GM12878 (cell line): ENCODE measurements at regions not wholly inside any gene's neighbourhood (a gene's known extent, or its start where the extent isn't known, plus 50 kb on each side); places are given as distances from the start of the nearest gene placed in this dataset.

Experiments
- ATAC-seq: fragments of 200-7000 bp; cut with Tn5 transposase; 3 replicates; pipeline ENCODE4 v1.9.1; 2020; ENCODE audit warnings: mild to moderate bottlenecking, moderate library complexity
- BruUV-seq: library from RNA; stranded (reverse); fragments of 400-500 nt; replicated peaks from 2 replicates; lab custom pipeline; 2021; lab: Mats Ljungman, UMichigan
- CTCF ChIA-PET: fragments of 300-600 bp; sonication (Branson Sonifier 250); formaldehyde crosslinking; extraction: SDS; loops from one replicate; lab custom pipeline; 2021; ENCODE audit warnings: inconsistent platforms; lab: Yijun Ruan, JAX
- POLR2A ChIA-PET: fragments of 350-600 bp; formaldehyde crosslinking; extraction: SDS; loops from one replicate; lab custom pipeline; 2021; ENCODE audit warnings: inconsistent platforms; lab: Charles Lee
- RAD21 ChIA-PET: fragments of 300-600 bp; sonication (Branson Sonifier 250); formaldehyde crosslinking; loops from one replicate; lab custom pipeline; 2023; ENCODE audit warnings: antibody characterized with exemption; ENCODE audit not compliant: unreplicated experiment; lab: Charles Lee
- SMC1A ChIA-PET: fragments of 300-600 bp; sonication (Branson Sonifier 250); formaldehyde crosslinking; loops from one replicate; lab custom pipeline; 2023; ENCODE audit not compliant: unreplicated experiment, uncharacterized antibody; lab: Charles Lee
- DNase-seq: peaks from one replicate; pipeline ENCODE4 v3.0.0-alpha.2; 2011; ENCODE audit warnings: low read depth, low spot score
- FAIRE-seq: peaks from 3 replicates; lab custom pipeline; 2011; peaks lifted over from hg19 to GRCh38; lab: Jason Lieb, UNC
- H2AFZ ChIP-seq: 2 replicates; pipeline ENCODE4 v1.6.0; 2011; ENCODE audit warnings: low read depth, low read length, control low read depth; ENCODE audit not compliant: control insufficient read depth
- H3K27ac ChIP-seq: 2 replicates; pipeline ENCODE4 v1.5.1; 2011; ENCODE audit warnings: control low read depth; ENCODE audit not compliant: control insufficient read depth, insufficient read depth
- H3K27me3 ChIP-seq, 2 experiments: replicated peaks in 1 of 2; 2 replicates each; pipeline versions ENCODE4 v1.6.0 to v1.6.1; 2011; ENCODE audit warnings: low read length in 1 of 2; ENCODE audit not compliant: control insufficient read depth in 2 of 2, insufficient read depth in 2 of 2
- H3K36me3 ChIP-seq, 2 experiments: 2 replicates each; pipeline ENCODE4 v1.5.1; 2011; ENCODE audit warnings: low read length in 1 of 2; ENCODE audit not compliant: control insufficient read depth in 2 of 2, insufficient read depth in 2 of 2
- H3K4me1 ChIP-seq: 2 replicates; pipeline ENCODE4 v1.6.1; 2011; ENCODE audit warnings: mild to moderate bottlenecking, low read length, moderate library complexity, mixed read lengths; ENCODE audit not compliant: control insufficient read depth, insufficient read depth
- H3K4me2 ChIP-seq: 2 replicates; pipeline ENCODE4 v1.6.0; 2011; ENCODE audit warnings: control low read depth; ENCODE audit not compliant: control insufficient read depth, insufficient read depth
- H3K4me3 ChIP-seq: fragments of 200-600 bp; sonication (generic); 2 replicates; pipeline ENCODE4 v1.5.1; 2016
- H3K79me2 ChIP-seq: 2 replicates; pipeline ENCODE4 v1.6.0; 2011; ENCODE audit warnings: low read length; ENCODE audit not compliant: control insufficient read depth, insufficient read depth
- H3K9ac ChIP-seq: 2 replicates; pipeline ENCODE4 v1.8.0; 2011; ENCODE audit warnings: low read length, control low read depth, mixed read lengths; ENCODE audit not compliant: control insufficient read depth, insufficient read depth
- H3K9me3 ChIP-seq: replicated peaks from 3 replicates; pipeline ENCODE4 v1.5.1; 2011; ENCODE audit warnings: mild to moderate bottlenecking, low read length; ENCODE audit not compliant: control insufficient read depth, insufficient read depth
- H4K20me1 ChIP-seq: 2 replicates; pipeline ENCODE4 v1.6.0; 2011; ENCODE audit not compliant: control insufficient read depth, insufficient read depth
- CBX5 ChIP-seq: sonication (generic); IDR thresholded peaks from 2 replicates; pipeline ENCODE4 v1.6.1; 2016; ENCODE audit warnings: low read depth, moderate library complexity, mild to moderate bottlenecking, inconsistent platforms
- IRF4 ChIP-seq: IDR thresholded peaks from 2 replicates; pipeline ENCODE4 v1.6.1; 2011; ENCODE audit warnings: low read depth, low read length
- RAD51 ChIP-seq: fragments of 450-650 bp; IDR thresholded peaks from 2 replicates; pipeline ENCODE4 v1.6.1; 2016; ENCODE audit warnings: moderate library complexity, mild to moderate bottlenecking, inconsistent platforms
- RELA ChIP-seq: fragments of 450-650 bp; IDR thresholded peaks from 2 replicates; pipeline ENCODE4 v1.8.0; 2014; ENCODE audit warnings: borderline replicate concordance; ENCODE audit not compliant: partially characterized antibody
- SMARCA5 ChIP-seq: fragments of 450-650 bp; IDR thresholded peaks from 2 replicates; pipeline ENCODE4 v1.6.1; 2017; ENCODE audit warnings: mild to moderate bottlenecking
- STAT1 ChIP-seq: fragments of 450-650 bp; conservative IDR thresholded peaks from 2 replicates; pipeline ENCODE4 v1.6.1; 2014; ENCODE audit warnings: antibody characterized with exemption, mild to moderate bottlenecking
- TCF7 ChIP-seq: IDR thresholded peaks from 2 replicates; pipeline ENCODE4 v1.6.1; 2014; ENCODE audit warnings: antibody characterized with exemption, borderline replicate concordance
- ZZZ3 ChIP-seq: IDR thresholded peaks from 2 replicates; pipeline ENCODE4 v1.6.1; 2011; ENCODE audit warnings: low read depth; ENCODE audit not compliant: control insufficient read depth, insufficient read length
- in situ Hi-C: fragments of 300-500 bp; cut with MboI; formaldehyde crosslinking; loops from 9 replicates; pipeline ENCODE4 v1.14.3; 2018; ENCODE audit warnings: mixed read lengths
- intact Hi-C: fragments of 100-400 bp; cut with micrococcal nuclease; formaldehyde crosslinking; loops from one replicate; pipeline ENCODE4 v1.14.2; 2022; ENCODE audit not compliant: unreplicated experiment
- TF ChIP-seq, protein P1 (sequence below): IDR thresholded peaks from 2 replicates; pipeline ENCODE4 v1.6.1; 2011; ENCODE audit warnings: borderline replicate concordance, low read depth, mild to moderate bottlenecking, moderate library complexity, mixed read lengths, low read length; ENCODE audit not compliant: insufficient read depth; ENCODE audit errors: extremely low read length
- TF ChIP-seq, protein P2 (sequence below): fragments of 450-650 bp; IDR thresholded peaks from 2 replicates; pipeline ENCODE4 v1.6.1; 2017; ENCODE audit warnings: mild to moderate bottlenecking, moderate library complexity
- TF ChIP-seq, protein P3 (sequence below): fragments of 450-650 bp; IDR thresholded peaks from 2 replicates; pipeline ENCODE4 v1.6.1; 2018; ENCODE audit warnings: mild to moderate bottlenecking, low read depth, moderate library complexity; ENCODE audit not compliant: partially characterized antibody

DNA sequence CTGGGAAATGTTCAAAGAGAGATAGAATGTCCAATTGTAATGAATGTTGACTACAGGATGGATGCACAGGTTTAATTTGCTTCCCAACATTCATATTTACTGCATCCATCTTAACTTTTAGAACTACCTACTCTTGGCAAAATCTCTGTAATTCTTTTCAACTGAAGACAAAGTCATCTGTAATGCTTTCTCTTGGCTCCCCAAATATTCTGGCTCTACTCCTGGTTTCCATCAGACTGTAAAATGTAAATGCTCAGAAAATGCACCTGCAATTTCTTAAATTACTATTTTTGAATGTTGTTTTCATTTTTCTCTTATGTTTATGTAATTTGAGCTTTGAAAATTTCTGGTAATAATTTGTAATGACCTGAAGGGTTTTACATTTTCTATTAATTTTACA, 480.8 kb upstream of the IMPG1 start:
- TF ChIP-seq CBX5 (no peak), RELA (no peak), IRF4 (no peak), TCF7 (no peak), ZZZ3 (no peak), RAD51 (no peak), STAT1 (no peak), SMARCA5 (no peak)
- TF ChIP-seq, protein P1, sequence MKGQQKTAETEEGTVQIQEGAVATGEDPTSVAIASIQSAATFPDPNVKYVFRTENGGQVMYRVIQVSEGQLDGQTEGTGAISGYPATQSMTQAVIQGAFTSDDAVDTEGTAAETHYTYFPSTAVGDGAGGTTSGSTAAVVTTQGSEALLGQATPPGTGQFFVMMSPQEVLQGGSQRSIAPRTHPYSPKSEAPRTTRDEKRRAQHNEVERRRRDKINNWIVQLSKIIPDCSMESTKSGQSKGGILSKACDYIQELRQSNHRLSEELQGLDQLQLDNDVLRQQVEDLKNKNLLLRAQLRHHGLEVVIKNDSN, result no peak
- TF ChIP-seq, protein P2, sequence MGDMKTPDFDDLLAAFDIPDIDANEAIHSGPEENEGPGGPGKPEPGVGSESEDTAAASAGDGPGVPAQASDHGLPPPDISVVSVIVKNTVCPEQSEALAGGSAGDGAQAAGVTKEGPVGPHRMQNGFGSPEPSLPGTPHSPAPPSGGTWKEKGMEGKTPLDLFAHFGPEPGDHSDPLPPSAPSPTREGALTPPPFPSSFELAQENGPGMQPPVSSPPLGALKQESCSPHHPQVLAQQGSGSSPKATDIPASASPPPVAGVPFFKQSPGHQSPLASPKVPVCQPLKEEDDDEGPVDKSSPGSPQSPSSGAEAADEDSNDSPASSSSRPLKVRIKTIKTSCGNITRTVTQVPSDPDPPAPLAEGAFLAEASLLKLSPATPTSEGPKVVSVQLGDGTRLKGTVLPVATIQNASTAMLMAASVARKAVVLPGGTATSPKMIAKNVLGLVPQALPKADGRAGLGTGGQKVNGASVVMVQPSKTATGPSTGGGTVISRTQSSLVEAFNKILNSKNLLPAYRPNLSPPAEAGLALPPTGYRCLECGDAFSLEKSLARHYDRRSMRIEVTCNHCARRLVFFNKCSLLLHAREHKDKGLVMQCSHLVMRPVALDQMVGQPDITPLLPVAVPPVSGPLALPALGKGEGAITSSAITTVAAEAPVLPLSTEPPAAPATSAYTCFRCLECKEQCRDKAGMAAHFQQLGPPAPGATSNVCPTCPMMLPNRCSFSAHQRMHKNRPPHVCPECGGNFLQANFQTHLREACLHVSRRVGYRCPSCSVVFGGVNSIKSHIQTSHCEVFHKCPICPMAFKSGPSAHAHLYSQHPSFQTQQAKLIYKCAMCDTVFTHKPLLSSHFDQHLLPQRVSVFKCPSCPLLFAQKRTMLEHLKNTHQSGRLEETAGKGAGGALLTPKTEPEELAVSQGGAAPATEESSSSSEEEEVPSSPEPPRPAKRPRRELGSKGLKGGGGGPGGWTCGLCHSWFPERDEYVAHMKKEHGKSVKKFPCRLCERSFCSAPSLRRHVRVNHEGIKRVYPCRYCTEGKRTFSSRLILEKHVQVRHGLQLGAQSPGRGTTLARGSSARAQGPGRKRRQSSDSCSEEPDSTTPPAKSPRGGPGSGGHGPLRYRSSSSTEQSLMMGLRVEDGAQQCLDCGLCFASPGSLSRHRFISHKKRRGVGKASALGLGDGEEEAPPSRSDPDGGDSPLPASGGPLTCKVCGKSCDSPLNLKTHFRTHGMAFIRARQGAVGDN, result no peak
- TF ChIP-seq, protein P3, sequence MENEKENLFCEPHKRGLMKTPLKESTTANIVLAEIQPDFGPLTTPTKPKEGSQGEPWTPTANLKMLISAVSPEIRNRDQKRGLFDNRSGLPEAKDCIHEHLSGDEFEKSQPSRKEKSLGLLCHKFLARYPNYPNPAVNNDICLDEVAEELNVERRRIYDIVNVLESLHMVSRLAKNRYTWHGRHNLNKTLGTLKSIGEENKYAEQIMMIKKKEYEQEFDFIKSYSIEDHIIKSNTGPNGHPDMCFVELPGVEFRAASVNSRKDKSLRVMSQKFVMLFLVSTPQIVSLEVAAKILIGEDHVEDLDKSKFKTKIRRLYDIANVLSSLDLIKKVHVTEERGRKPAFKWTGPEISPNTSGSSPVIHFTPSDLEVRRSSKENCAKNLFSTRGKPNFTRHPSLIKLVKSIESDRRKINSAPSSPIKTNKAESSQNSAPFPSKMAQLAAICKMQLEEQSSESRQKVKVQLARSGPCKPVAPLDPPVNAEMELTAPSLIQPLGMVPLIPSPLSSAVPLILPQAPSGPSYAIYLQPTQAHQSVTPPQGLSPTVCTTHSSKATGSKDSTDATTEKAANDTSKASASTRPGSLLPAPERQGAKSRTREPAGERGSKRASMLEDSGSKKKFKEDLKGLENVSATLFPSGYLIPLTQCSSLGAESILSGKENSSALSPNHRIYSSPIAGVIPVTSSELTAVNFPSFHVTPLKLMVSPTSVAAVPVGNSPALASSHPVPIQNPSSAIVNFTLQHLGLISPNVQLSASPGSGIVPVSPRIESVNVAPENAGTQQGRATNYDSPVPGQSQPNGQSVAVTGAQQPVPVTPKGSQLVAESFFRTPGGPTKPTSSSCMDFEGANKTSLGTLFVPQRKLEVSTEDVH, result no peak
- TF ChIP-seq, all 136 proteins: peak for 0
- intact Hi-C loops, result no loop called here
- H3K9me3 ChIP-seq, result no peaks in the 10 kb centered on the region
- no peaks in the 10 kb centered on the region for H4K20me1 ChIP-seq
- H3K4me2 ChIP-seq, result no peak overlapping the region
- in situ Hi-C loops, result no loop called here
- H3K79me2 ChIP-seq, result no peaks in the 10 kb centered on the region
- ChIA-PET CTCF (no interaction called here), RAD21 (no interaction called here), POLR2A (no interaction called here), SMC1A (no interaction called here)
- DNase-seq (no peak), FAIRE-seq (no peak), ATAC-seq (no peak)
- no peak overlapping the region for H3K27ac ChIP-seq
- no peak overlapping the region for H3K9ac ChIP-seq
- no peaks in the 10 kb centered on the region for H3K4me1 ChIP-seq
- no peaks in the 10 kb centered on the region for H3K36me3 ChIP-seq
- H3K27me3 ChIP-seq, result no peaks in the 10 kb centered on the region
- BruUV-seq, result no TSS peak
- no peak overlapping the region for H2AFZ ChIP-seq
- no peak overlapping the region for H3K4me3 ChIP-seq
